NCI-H146 (cell line): ENCODE measurements at regions not wholly inside any gene's neighbourhood (a gene's known extent, or its start where the extent isn't known, plus 50 kb on each side); places are given as distances from the start of the nearest gene placed in this dataset.
"Not testable (repeated sequence)": the region's sequence is repeated elsewhere in the genome, so short reads cannot be mapped to it uniquely, and the experiment has no call there.

Source experiments
- DNase-seq: peaks from one replicate; lab custom pipeline; 2025; lab: John Stamatoyannopoulos, UW

DNA sequence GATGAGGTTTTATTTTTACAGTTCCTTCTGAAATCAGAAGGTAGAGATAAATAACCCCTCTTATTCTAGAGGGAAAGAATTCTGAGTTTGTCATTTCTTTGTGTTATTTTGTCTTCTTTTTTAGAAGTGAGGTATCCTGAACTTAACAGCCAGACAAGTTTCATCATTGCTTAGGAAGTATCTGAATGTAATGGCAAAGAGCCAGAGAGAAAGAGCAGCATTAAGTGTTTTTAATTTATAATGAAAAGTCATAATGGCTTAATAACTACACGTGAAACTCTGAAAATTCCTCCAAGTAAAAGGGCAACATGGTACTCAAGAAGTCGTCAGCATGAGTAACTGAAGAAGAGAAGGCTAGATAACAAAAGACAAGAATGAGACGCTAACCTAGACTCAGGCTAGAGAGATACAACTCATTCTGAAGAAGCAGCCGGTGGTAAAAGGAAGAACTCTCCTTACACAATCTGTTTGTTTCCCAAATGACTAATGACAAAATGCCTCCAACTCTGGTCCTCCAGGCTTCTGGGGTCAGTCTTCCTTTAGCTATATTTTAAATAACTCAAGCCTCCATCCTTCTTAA lies 116.2 kb upstream of the NECTIN3 start:
- DNase-seq = no peak

- DNase-seq = no peak
Observed at GRCh38 chr3:110956081-110956480, 115.5 kb upstream of the NECTIN3 start.

GRCh38 chr3:110957247-110958025 lies 114.2 kb upstream of the NECTIN3 start:
- no peak for DNase-seq

- no peak for DNase-seq
Observed at GRCh38 chr3:110958313-110959147, 113.1 kb upstream of the NECTIN3 start.

- DNase-seq = no peak
Observed at GRCh38 chr3:110965976-110966375, 105.6 kb upstream of the NECTIN3 start.

DNA sequence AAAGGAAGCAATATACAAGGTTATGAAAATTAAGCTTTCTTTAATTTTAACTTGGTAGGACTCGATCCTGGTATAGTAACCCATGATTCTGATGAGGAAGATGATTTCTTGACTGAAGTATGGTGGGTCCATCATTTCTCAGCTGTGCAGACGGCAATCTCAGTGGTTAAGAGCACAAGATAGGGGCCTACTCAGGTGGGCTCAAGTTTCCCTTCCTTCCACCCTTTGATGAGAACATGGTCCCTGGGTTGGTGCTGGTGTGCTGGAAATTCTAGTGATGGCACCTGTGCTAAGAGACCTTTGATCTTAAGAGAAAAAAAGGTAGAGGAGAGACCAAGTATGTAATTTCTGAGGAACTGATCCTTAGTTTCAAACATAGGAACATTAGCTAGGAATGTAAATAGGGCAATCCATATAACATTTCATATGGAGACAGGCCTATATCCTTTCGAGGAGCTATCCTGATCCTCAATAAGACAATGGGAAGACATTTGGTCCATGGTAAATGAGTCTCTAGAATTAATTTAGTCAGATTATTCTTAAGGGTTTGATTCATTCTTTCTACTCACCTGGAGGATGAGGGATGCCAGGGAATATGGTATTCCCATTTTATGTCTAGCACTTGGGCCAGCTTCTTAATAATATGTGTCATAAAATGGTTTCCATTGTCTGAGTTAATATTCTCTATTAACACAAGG lies 104.5 kb upstream of the NECTIN3 start:
- DNase-seq = no peak

GRCh38 chr3:110968076-110968475 lies 103.5 kb upstream of the NECTIN3 start:
- no peak for DNase-seq

DNA sequence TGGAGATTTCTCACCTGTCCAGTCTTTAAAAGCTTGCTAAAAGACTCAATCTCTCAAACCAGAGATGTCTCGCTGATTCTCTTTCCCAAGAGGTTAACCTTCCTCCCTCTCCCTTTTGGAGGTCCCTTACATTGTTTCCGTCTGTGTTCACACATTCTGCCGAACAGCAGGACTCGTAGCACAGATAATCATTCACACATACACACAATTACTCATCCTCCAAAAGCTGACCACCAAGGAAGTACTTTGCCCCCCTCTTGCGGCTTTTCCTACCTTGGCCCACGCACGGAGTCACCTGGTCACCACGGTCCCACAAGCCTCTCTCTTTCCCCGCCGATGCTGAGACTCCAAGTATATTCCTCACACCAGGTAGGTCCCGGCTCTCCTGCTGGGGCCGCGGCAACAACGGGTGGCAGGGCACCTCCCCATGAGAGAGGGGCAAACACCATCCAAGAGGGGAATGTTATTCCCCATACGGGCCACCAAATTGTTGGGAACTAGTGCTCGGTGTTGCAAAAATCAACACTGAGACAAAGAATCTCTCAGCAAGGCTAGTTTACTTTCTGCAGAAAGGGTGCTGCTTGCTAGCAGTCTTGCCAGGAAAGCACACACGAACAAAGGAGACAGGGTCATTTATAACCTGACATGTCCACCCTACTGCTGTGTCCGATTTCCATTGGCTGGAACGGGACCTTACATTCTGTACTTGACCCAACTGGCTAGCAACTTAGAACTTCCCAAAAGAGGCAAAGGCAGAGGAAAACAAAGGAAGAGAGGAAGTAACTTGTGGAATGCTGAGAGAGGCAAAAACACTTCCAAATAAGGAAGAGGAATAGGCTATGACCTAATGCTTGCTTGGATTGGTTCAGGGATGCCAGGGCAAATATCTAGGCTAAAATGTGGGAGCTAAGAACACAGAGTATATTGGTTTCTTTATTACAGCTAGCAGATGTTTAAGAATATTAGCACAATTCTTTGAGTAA lies 102.1 kb upstream of the NECTIN3 start:
- no peak for DNase-seq

GRCh38 chr3:110971010-110971601 lies 100.5 kb upstream of the NECTIN3 start:
- no peak for DNase-seq

GRCh38 chr3:110973263-110973895 lies 98.2 kb upstream of the NECTIN3 start:
- no peak for DNase-seq

GRCh38 chr3:110974902-110975301 lies 96.7 kb upstream of the NECTIN3 start:
- no peak for DNase-seq

DNA sequence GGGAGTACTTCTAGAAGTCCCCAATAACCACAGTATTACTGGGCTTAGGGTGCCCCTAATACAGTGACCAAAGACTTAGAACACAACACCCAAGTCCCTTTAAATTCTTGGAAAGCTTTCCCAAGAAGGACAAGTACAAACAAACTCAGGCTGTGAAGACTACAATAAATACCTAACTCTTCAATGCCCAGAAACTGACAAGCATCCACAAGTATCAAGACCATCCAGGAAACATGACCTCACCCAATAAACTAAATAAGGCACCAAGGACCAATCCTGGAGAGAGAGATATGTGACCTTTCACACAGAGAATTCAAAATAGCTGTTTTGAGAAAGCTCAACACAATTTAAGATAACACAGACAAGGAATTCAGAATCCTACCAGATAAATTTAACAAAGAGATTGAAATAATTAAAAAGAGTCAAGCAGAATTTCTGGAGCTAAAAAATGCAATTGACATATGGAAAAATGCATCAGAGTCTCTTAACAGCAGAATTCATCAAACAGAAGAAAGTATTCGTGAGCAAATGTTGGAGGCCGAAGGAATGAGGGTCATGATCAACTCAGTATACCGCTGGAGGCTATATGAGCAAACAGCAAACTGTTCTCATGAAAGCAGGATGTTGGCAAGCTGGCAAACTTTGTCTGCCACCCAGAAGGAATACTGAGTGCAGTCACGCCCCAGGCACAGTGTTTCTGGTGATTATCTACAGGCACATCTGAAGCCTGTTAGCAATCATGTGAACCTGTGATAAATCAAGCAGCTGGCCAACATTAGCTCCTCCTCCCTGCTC lies 87.0 kb upstream of the NECTIN3 start:
- DNase-seq = no peak

DNA sequence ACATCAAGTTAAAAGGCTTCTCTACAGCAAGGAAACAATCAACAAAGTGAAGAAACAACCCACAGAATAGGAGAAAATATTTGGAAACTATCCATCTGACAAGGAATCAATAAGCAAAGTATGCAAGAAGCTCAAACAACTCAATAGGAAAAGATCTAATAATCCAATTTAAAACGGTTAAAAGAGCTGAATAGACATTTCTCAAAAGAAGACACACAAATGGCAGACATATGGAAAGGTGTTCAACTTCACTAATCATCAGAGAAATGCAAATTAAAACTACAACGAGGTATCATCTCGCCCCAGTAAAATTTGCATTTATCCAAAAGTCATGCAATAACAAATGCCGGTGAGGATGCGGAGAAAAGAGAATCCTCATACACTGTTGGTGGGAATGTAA lies 82.2 kb upstream of the NECTIN3 start:
- no peak for DNase-seq

- peak; percentile 46 for DNase-seq
Observed at GRCh38 chr3:110995461-110996231, 76.0 kb upstream of the NECTIN3 start.

GRCh38 chr3:110998766-110999165 lies 72.8 kb upstream of the NECTIN3 start:
- not testable (repeated sequence) for DNase-seq

- not testable (repeated sequence) for DNase-seq
Observed at GRCh38 chr3:111006485-111006884, 65.1 kb upstream of the NECTIN3 start.

GRCh38 chr3:111012388-111013248 lies 59.0 kb upstream of the NECTIN3 start:
- no peak for DNase-seq
